K562 (cell line): ENCODE measurements at regions not wholly inside any gene's neighbourhood (a gene's known extent, or its start where the extent isn't known, plus 50 kb on each side); places are given as distances from the start of the nearest gene placed in this dataset.

Experiments
- ATAC-seq: fragments of 200-7000 bp; cut with Tn5 transposase; 3 replicates; pipeline ENCODE4 v1.9.1; 2020; ENCODE audit warnings: moderate library complexity
- BruUV-seq: library from RNA; stranded (reverse); fragments of 400-500 nt; replicated peaks from 2 replicates; lab custom pipeline; 2021; lab: Mats Ljungman, UMichigan
- CTCF ChIA-PET: fragments of 300-600 bp; formaldehyde crosslinking; extraction: SDS; loops from one replicate; lab custom pipeline; 2021; ENCODE audit warnings: low intra/inter-chr PET ratio; lab: Yijun Ruan, JAX
- POLR2A ChIA-PET: fragments of 300-600, 350-650 bp; sonication (Branson Sonifier 250); formaldehyde crosslinking; extraction: SDS; loops from one replicate; lab custom pipeline; 2021; ENCODE audit warnings: antibody characterized with exemption, inconsistent platforms; lab: Yijun Ruan, JAX
- DNase-seq, 4 experiments: peaks; one replicate each; pipeline versions ENCODE4 v3.0.0 to v3.0.0-alpha.2; 2011 to 2018; ENCODE audit warnings: low spot score in 3 of 4, mixed read lengths in 3 of 4; ENCODE audit errors: extremely low read depth in 1 of 4
- FAIRE-seq: peaks from 2 replicates; lab custom pipeline; 2011; peaks lifted over from hg19 to GRCh38; lab: Jason Lieb, UNC
- H2AFZ ChIP-seq: 2 replicates; pipeline ENCODE4 v1.6.0; 2011; ENCODE audit warnings: low read depth, low read length, control low read depth, inconsistent platforms
- H3K27ac ChIP-seq: fragments of 200-600 bp; 3 replicates; pipeline ENCODE4 v1.8.0; 2011; ENCODE audit warnings: low read depth, mild to moderate bottlenecking, control low read depth, inconsistent platforms, low read length, moderate library complexity, mixed read lengths; ENCODE audit errors: extremely low read depth
- H3K27me3 ChIP-seq, 2 experiments: fragments of 300-600 bp in 1 of 2; 2 replicates in 1 of 2; 3 replicates in 1 of 2; pipeline versions ENCODE4 v1.6.0 to v1.8.0; 2011; ENCODE audit warnings: inconsistent platforms in 2 of 2, low read length in 2 of 2, mild to moderate bottlenecking in 1 of 2, mixed read lengths in 1 of 2, moderate library complexity in 1 of 2; ENCODE audit not compliant: control insufficient read depth in 2 of 2, insufficient read depth in 2 of 2
- H3K36me3 ChIP-seq: fragments of 300-600 bp; 3 replicates; pipeline ENCODE4 v1.8.0; 2011; ENCODE audit warnings: mild to moderate bottlenecking, low read length, inconsistent platforms; ENCODE audit not compliant: control insufficient read depth, insufficient read depth
- H3K4me1 ChIP-seq, 2 experiments: fragments of 200-600 bp in 1 of 2; replicated peaks in 1 of 2; 2 replicates in 1 of 2; 3 replicates in 1 of 2; pipeline versions ENCODE4 v1.5.1 to v1.8.0; 2011; ENCODE audit warnings: inconsistent platforms in 2 of 2, low read length in 2 of 2, mild to moderate bottlenecking in 1 of 2, mixed read lengths in 1 of 2, moderate library complexity in 1 of 2; ENCODE audit not compliant: control insufficient read depth in 2 of 2, insufficient read depth in 2 of 2
- H3K4me2 ChIP-seq: 2 replicates; pipeline ENCODE4 v1.6.1; 2011; ENCODE audit warnings: low read length, control low read depth, inconsistent platforms, mixed read lengths; ENCODE audit not compliant: insufficient read depth
- H3K4me3 ChIP-seq: fragments of 200-600 bp; sonication (generic), shearing (Covaris generic); 2 replicates; pipeline ENCODE4 v1.5.1; 2016; ENCODE audit warnings: control low read depth, inconsistent platforms
- H3K79me2 ChIP-seq: fragments of 200-600 bp; 3 replicates; pipeline ENCODE4 v1.8.0; 2011; ENCODE audit warnings: low read length, inconsistent platforms; ENCODE audit not compliant: control insufficient read depth, insufficient read depth
- H3K9ac ChIP-seq, 2 experiments: 2 replicates each; pipeline versions ENCODE4 v1.6.0 to v1.6.1; 2011; ENCODE audit warnings: low read depth in 2 of 2, low read length in 2 of 2, control low read depth in 1 of 2, inconsistent platforms in 1 of 2, mild to moderate bottlenecking in 1 of 2, mixed read lengths in 1 of 2; ENCODE audit not compliant: insufficient read depth in 1 of 2
- H3K9me1 ChIP-seq: one replicate; pipeline ENCODE4 v1.6.0; 2011; ENCODE audit warnings: inconsistent platforms, mild to moderate bottlenecking, low read length, moderate library complexity; ENCODE audit not compliant: control insufficient read depth, insufficient read depth
- H3K9me3 ChIP-seq: replicated peaks from 2 replicates; pipeline ENCODE4 v1.5.1; 2011; ENCODE audit warnings: low read depth, low read length, inconsistent platforms; ENCODE audit not compliant: control insufficient read depth, insufficient read depth
- H4K20me1 ChIP-seq: replicated peaks from 2 replicates; pipeline ENCODE4 v1.6.1; 2011; ENCODE audit warnings: low read length, inconsistent platforms, mixed read lengths; ENCODE audit not compliant: control insufficient read depth, insufficient read depth
- ARID1B ChIP-seq: fragments of 450-650 bp; IDR thresholded peaks from 2 replicates; pipeline ENCODE4 v1.6.1; 2016; ENCODE audit warnings: antibody characterized with exemption, mild to moderate bottlenecking, inconsistent platforms
- CSDE1 ChIP-seq, 2 experiments: fragments of 450-650 bp; IDR thresholded peaks; 2 replicates each; pipeline ENCODE4 v1.6.1; 2016; ENCODE audit warnings: mild to moderate bottlenecking in 1 of 2
- DPF2 ChIP-seq: fragments of 450-650 bp; IDR thresholded peaks from 2 replicates; pipeline ENCODE4 v1.6.1; 2016
- EHMT2 ChIP-seq: fragments of 450-650 bp; IDR thresholded peaks from 2 replicates; pipeline ENCODE4 v1.6.1; 2018; ENCODE audit warnings: antibody characterized with exemption
- EP300 ChIP-seq: IDR thresholded peaks from 2 replicates; pipeline ENCODE4 v1.6.1; 2012; ENCODE audit warnings: low read length, improper control_type of control experiment
- ESRRB ChIP-seq: fragments of 250-450 bp; sonication (Bioruptor Pico); IDR thresholded peaks from 2 replicates; pipeline ENCODE4 v1.5.0; 2020; ENCODE audit warnings: mild to moderate bottlenecking, moderate library complexity, borderline replicate concordance
- PML ChIP-seq: IDR thresholded peaks from 2 replicates; pipeline ENCODE4 v1.6.1; 2012; ENCODE audit warnings: low read length, inconsistent platforms
- PRPF4 ChIP-seq: fragments of 200-400 bp; formaldehyde crosslinking; IDR thresholded peaks from one replicate; pipeline ENCODE4 v1.6.1; 2017; ENCODE audit warnings: low read length, low read depth, mild to moderate bottlenecking; ENCODE audit not compliant: insufficient read depth, poor library complexity, severe bottlenecking
- RBM17 ChIP-seq: fragments of 200-400 bp; formaldehyde crosslinking; IDR thresholded peaks from 2 replicates; pipeline ENCODE4 v1.6.1; 2017; ENCODE audit warnings: low read depth, mild to moderate bottlenecking, low read length, borderline replicate concordance
- SNRNP70 ChIP-seq: fragments of 200-400 bp; formaldehyde crosslinking; optimal IDR thresholded peaks from 2 replicates; pipeline ENCODE3; 2017; ENCODE audit warnings: low read depth, low read length
- YBX1 ChIP-seq: fragments of 450-650 bp; IDR thresholded peaks from 2 replicates; pipeline ENCODE4 v1.7.1; 2016; ENCODE audit warnings: mild to moderate bottlenecking
- ZNF23 ChIP-seq: fragments of 250-450 bp; sonication (Bioruptor Pico); IDR thresholded peaks from 2 replicates; pipeline ENCODE4 v1.4.0; 2020; ENCODE audit warnings: mild to moderate bottlenecking
- ZNF24 ChIP-seq: fragments of 450-650 bp; IDR thresholded peaks from 2 replicates; pipeline ENCODE4 v1.6.1; 2016
- ZNF586 ChIP-seq: fragments of 450-650 bp; formaldehyde crosslinking; conservative IDR thresholded peaks from 2 replicates; pipeline ENCODE4 v1.4.0; 2020; ENCODE audit warnings: mild to moderate bottlenecking, moderate library complexity
- ZNF75A ChIP-seq: fragments of 450-650 bp; formaldehyde crosslinking; IDR thresholded peaks from 2 replicates; pipeline ENCODE4 v1.4.0; 2020; ENCODE audit warnings: mild to moderate bottlenecking
- in situ Hi-C: fragments of 300-500 bp; cut with MboI; formaldehyde crosslinking; loops from 4 replicates; pipeline ENCODE4 v1.15.0; 2018; ENCODE audit warnings: inconsistent platforms, mixed read lengths
- intact Hi-C: fragments of 100-400 bp; cut with micrococcal nuclease; formaldehyde crosslinking; loops from 2 replicates; pipeline ENCODE4 v1.14.2; 2022
- TF ChIP-seq, protein P1 (sequence below): IDR thresholded peaks from 3 replicates; pipeline ENCODE4 v1.6.1; 2011; ENCODE audit warnings: borderline replicate concordance, mild to moderate bottlenecking; ENCODE audit not compliant: insufficient read length, insufficient read depth
- TF ChIP-seq, protein P2 (sequence below): fragments of 200-800 bp; sonication (Bioruptor generic); IDR thresholded peaks from 2 replicates; pipeline ENCODE4 v1.6.1; 2017; ENCODE audit warnings: missing genetic modification characterization, missing compliant biosample characterization
- TF ChIP-seq, protein P3 (sequence below): fragments of 250-450 bp; sonication (Bioruptor Pico); IDR thresholded peaks from 2 replicates; pipeline ENCODE4 v1.4.0; 2020

DNA sequence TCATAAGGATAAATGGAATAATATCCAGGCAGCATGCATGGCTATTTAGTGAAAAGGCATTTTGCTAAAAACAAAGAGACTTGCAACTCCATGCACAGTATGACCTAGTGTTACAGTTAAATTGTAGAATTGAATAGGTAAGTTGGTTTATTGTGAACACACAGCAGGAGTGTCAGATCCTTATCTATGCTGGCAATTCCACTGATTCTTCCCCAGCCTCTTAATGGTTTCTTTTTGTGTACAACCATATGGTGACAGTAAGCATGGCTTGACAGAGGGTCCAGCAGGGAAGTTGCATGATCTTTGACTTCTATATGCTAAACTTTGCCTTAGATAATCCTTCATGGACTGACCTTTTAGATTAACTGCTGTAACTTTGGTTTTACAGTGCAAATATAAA is 936.6 kb upstream of the EPHA5 start:
- H3K4me2 ChIP-seq: no peak overlapping the region
- ChIA-PET CTCF (no interaction called here), POLR2A (no interaction called here)
- no peaks in the 10 kb centered on the region for H3K27me3 ChIP-seq
- DNase-seq: no peak
- H4K20me1 ChIP-seq: no peaks in the 10 kb centered on the region
- no peak for FAIRE-seq
- no peaks in the 10 kb centered on the region for H3K9me3 ChIP-seq
- no peak overlapping the region for H2AFZ ChIP-seq
- TF ChIP-seq EP300 (no peak), PRPF4 (no peak), RBM17 (no peak), ZNF24 (no peak), DPF2 (no peak), EHMT2 (no peak)
- TF ChIP-seq, protein P1, sequence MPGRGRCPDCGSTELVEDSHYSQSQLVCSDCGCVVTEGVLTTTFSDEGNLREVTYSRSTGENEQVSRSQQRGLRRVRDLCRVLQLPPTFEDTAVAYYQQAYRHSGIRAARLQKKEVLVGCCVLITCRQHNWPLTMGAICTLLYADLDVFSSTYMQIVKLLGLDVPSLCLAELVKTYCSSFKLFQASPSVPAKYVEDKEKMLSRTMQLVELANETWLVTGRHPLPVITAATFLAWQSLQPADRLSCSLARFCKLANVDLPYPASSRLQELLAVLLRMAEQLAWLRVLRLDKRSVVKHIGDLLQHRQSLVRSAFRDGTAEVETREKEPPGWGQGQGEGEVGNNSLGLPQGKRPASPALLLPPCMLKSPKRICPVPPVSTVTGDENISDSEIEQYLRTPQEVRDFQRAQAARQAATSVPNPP: no peak
- no peaks in the 10 kb centered on the region for H3K9me1 ChIP-seq
- H3K79me2 ChIP-seq: no peaks in the 10 kb centered on the region
- H3K4me1 ChIP-seq: no peaks in the 10 kb centered on the region
- no peak for ATAC-seq
- no TSS peak for BruUV-seq
- intact Hi-C loops: no loop called here
- no peak overlapping the region for H3K9ac ChIP-seq
- H3K4me3 ChIP-seq: no peak overlapping the region
- no peaks in the 10 kb centered on the region for H3K36me3 ChIP-seq
- in situ Hi-C loops: no loop called here
- H3K27ac ChIP-seq: no peak overlapping the region

DNA sequence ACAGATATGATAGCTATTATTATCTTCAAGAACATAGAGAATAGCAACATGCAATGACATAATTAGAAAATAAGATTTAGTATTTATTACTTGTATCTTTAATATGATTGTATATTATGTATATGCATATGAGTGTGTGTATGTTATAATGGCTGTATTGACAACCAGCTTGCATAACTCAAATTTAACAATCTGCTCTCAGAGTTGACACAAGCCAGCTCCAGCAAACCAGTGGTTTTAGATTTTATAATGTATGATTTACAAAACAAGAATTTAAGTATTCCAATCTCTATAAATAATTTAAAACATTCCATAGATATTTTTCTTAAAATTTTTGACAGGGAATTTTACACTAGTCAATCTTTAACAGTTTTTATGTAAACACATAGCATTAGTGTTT is 935.9 kb upstream of the EPHA5 start:
- intact Hi-C loops: no loop called here
- no peak overlapping the region for H3K9ac ChIP-seq
- BruUV-seq: no TSS peak
- no peaks in the 10 kb centered on the region for H3K36me3 ChIP-seq
- ATAC-seq (no peak), FAIRE-seq (no peak), DNase-seq (no peak)
- no peak overlapping the region for H3K4me2 ChIP-seq
- no peak overlapping the region for H3K4me3 ChIP-seq
- no peaks in the 10 kb centered on the region for H3K4me1 ChIP-seq
- in situ Hi-C loops: no loop called here
- ChIA-PET CTCF (no interaction called here), POLR2A (no interaction called here)
- H4K20me1 ChIP-seq: no peaks in the 10 kb centered on the region
- H3K9me3 ChIP-seq: no peaks in the 10 kb centered on the region
- H3K27me3 ChIP-seq: no peaks in the 10 kb centered on the region
- H3K9me1 ChIP-seq: no peaks in the 10 kb centered on the region
- no peak overlapping the region for H2AFZ ChIP-seq
- no peak overlapping the region for H3K27ac ChIP-seq
- no peaks in the 10 kb centered on the region for H3K79me2 ChIP-seq
- TF ChIP-seq ZNF586 (CRISPR knock-in tag) (no peak), ESRRB (CRISPR knock-in tag) (no peak), PML (no peak), YBX1 (no peak), ZNF23 (CRISPR knock-in tag) (no peak), ARID1B (no peak), CSDE1 (IDR thresholded peaks at IDR 0.05) (no peak), ZNF75A (CRISPR knock-in tag) (no peak), SNRNP70 (no peak)
- TF ChIP-seq, protein P2, sequence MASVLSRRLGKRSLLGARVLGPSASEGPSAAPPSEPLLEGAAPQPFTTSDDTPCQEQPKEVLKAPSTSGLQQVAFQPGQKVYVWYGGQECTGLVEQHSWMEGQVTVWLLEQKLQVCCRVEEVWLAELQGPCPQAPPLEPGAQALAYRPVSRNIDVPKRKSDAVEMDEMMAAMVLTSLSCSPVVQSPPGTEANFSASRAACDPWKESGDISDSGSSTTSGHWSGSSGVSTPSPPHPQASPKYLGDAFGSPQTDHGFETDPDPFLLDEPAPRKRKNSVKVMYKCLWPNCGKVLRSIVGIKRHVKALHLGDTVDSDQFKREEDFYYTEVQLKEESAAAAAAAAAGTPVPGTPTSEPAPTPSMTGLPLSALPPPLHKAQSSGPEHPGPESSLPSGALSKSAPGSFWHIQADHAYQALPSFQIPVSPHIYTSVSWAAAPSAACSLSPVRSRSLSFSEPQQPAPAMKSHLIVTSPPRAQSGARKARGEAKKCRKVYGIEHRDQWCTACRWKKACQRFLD (CRISPR knock-in tag): no peak
- TF ChIP-seq, protein P3, sequence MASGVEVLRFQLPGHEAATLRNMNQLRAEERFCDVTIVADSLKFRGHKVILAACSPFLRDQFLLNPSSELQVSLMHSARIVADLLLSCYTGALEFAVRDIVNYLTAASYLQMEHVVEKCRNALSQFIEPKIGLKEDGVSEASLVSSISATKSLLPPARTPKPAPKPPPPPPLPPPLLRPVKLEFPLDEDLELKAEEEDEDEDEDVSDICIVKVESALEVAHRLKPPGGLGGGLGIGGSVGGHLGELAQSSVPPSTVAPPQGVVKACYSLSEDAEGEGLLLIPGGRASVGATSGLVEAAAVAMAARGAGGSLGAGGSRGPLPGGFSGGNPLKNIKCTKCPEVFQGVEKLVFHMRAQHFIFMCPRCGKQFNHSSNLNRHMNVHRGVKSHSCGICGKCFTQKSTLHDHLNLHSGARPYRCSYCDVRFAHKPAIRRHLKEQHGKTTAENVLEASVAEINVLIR (CRISPR knock-in tag): no peak
